NCI-H1092 (cell line): ENCODE measurements at regions not wholly inside any gene's neighbourhood (a gene's known extent, or its start where the extent isn't known, plus 50 kb on each side); places are given as distances from the start of the nearest gene placed in this dataset.

Experiments used
- DNase-seq: peaks from one replicate; lab custom pipeline; 2025; lab: John Stamatoyannopoulos, UW

- DNase-seq = no peak
Measured at GRCh38 chr5:158398360-158399201, 539.6 kb upstream of the CLINT1 start.

GRCh38 chr5:158397278-158397677 lies 538.3 kb upstream of the CLINT1 start:
- no peak for DNase-seq

DNA sequence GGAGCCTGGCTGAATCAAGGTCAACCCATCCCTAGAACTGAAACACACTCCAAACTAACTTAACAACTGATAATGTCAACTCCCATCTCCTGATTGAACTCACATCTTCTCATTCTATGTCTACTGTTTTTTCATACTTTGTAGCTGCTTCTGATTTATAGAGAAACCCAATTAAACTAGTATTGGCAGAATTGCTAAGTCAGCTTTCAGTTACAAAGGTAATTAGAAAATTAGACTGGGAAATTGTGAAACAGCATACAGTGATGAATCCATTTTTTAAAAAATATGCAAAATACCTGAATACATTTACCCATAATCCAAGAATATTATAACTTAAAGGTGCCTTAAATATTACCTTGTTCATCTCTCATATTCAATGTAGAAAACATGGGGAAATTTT lies 535.2 kb upstream of the CLINT1 start:
- DNase-seq = no peak

DNA sequence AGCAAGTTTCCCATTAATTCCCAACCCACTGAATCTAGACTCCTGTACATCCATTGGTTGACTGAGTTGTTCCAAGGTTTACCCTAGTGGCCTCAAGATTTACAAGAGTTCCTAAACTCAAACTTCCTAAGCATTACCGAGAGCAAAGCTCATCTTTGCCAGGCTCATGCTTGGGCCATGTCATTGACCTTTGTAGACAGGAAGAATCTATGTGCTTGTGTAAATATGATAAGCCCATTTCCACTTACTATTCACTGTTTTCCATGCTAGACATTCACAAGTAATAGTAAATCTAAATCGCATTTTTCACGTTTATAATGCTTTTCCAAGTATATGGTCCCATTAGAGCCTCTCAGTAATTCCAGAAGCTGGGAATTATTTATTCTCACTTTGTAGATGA lies 534.5 kb upstream of the CLINT1 start:
- DNase-seq = no peak

- no peak for DNase-seq
Measured at GRCh38 chr5:158392753-158393152, 533.8 kb upstream of the CLINT1 start.

- no peak for DNase-seq
Measured at GRCh38 chr5:158390577-158390976, 531.6 kb upstream of the CLINT1 start.

DNA sequence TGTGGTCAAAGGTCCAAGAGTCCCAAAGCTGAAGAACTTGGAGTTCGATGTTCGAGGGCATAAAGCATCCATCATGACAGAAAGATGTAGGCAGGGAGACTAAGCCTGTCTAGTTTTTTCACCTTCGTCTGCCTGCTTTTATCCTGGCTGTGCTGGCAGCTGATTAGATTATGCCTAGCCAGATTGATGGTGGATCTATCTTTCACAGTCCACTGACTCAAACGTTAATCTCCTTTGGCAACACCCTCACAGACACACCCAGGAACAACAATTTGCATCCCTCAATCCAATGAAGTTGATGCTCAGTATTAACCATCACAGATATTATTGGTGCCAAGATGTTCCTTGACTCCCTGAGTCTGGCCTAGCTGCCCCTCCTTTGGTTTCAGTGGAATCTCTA lies 530.8 kb upstream of the CLINT1 start:
- no peak for DNase-seq

- DNase-seq = no peak
Measured at GRCh38 chr5:158388021-158388420, 529.1 kb upstream of the CLINT1 start.

DNA sequence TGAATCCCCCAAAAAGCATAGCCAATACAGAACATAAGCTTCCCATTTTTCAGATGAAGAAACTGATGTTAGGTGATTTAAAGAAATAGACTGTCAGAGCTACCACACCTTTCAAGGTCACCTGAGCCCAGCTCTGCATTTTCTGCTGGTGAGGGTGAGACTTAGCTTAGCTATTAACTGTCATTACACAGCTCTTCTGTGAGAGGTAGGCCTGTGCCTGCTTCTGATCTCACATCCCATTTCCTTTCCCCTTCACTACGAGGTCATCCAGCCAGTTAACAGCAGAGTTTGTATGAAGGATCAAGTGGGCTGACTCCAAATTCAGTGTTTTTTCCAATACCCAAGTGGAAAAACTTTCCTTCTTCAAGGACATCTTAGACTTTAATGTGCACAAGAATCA lies 528.6 kb upstream of the CLINT1 start:
- DNase-seq = no peak

DNA sequence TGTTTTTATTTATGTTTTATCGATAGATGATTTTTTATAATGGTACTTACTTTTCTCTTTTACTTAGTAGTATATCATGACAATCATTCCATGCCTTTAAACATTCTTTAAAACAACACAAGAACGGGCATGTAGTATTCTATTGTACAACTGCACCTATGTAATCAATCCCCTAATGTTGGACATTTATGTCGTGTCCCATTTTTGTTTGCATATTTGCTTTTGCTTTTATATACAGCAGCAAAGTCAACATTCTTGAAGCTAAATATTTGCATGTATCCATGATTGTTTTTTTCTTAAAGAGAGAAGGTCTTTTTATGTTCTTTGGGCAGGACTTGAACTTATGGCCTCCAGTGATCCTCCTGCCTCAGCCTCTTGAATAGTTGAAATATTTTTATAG lies 527.0 kb upstream of the CLINT1 start:
- DNase-seq = no peak

DNA sequence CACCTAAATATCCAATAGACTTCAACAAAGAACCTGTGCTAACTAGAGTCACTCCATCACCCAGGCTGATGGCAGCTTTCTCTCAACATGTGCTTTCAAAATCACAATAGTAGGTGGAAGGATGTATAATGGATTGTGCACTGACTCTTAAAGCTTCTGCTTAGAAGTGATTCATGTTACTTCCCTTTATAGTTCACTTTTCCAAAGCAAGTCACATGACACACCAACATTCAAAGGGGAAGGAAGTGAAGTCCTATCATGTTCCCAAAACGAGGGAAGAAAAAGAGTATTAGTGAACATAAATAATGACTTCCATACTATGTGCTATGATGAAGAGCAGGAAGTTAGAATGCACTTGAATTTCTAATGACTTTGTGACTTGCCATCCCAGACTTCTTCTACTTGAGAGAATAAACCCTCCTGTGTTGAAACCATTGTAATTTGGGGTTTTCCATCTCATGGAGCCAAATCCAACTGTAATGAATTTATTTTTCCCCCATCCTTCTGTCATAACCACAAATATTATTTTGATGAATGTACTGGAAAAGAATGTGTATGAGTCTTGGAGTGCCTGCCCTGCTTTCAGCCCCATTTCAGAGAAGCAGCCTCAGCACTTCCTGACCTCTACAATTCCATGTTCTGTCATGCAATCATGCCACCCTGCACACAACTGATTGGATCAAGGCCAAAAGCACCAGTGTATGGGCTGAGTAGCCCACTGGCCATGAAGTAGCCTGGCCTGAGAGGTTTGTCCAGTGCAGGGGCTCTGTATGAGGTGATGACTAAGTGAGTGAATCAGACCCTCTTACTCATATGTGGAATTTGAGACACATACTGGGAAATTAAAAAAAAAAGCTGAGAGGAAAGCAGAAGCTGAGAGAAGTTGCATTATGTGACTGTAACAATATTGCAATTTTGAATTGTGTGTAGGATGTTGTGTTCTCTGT lies 525.9 kb upstream of the CLINT1 start:
- DNase-seq = no peak

- DNase-seq = no peak
Measured at GRCh38 chr5:158383486-158383885, 524.5 kb upstream of the CLINT1 start.

DNA sequence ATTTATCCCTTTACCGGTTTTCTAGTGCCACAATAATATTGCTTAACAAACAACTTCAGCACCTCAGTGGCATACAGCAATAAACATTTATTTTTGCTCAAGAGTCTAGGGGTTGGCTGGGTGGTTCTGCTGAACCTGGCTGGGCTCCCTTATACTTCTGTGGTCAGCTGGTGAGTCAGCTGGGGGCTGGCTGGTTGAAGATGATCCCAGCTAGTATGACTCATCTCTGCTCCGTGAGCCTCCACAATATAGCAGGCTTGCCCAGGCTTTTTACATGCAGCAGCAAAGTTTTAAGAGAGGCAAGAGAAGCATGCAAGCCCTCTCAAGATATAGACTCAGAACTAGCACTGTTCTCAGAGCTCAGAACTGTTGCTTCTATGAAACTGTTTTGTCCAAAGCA lies 523.5 kb upstream of the CLINT1 start:
- no peak for DNase-seq

DNA sequence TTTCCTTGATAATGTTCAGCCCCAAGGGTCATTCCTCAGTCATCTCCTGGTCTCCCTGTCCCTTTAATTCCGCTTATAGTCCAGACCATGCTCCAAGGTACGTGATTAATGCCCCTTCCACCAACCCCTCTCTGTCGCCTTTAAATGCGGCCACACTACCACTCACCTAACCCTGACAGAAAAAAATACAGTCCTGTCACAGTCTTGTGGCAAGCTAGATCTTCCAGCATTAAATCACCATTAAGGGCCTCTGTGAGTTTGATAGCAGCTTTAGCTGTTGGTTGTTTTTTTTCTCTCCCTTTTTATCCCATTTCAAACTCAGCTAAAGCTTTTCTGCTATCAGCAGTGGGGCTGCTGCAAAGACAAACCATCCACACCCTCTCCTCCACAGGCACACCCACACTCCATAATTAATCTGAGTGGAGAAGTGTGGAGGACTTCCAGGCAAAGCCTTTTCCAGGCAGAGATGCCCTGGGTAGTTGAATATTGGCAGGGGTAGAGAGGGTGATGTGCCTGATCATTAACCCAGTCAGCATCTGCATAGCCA lies 522.7 kb upstream of the CLINT1 start:
- no peak for DNase-seq

- DNase-seq = no peak
Measured at GRCh38 chr5:158380661-158381060, 521.7 kb upstream of the CLINT1 start.

GRCh38 chr5:158378931-158379330 lies 520.0 kb upstream of the CLINT1 start:
- no peak for DNase-seq

- no peak for DNase-seq
Measured at GRCh38 chr5:158376679-158377078, 517.7 kb upstream of the CLINT1 start.

DNA sequence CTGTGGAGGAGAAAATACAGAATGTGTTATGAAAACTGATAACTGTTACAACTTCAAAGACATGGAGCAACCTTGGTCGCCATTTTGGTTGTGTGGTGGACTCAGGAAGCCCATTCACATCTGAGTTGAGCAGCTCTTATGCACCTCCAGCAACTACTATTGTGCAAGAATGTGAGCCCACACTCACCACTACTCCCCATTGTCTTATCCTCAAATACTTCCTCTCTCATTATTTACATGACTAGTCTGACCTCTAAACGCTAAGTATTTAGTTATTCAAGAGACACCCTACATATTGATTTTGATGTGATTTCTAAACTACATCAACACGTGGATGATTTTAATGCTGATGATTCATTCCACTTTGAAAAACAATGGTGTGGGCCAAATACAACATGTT lies 516.6 kb upstream of the CLINT1 start:
- DNase-seq = no peak

GRCh38 chr5:158373608-158374395 lies 514.9 kb upstream of the CLINT1 start:
- no peak for DNase-seq

DNA sequence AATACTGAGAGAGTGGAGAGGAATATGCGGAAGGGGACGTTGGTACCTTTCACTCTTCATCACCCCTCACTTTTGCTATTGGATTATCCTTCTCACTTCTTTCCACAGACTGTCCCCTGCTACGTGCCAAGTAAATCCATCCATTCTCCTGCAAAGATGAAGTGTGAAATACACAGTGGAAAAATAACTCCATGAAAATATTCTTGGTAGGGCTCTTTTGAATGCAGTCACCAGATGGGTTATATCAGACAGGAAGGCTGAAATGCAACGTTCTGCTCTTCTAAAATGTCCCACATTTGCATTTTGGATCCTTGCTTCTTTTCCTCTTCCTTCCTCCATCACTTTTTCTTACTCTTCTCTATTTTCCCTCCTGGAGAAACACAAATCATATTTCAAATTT lies 510.3 kb upstream of the CLINT1 start:
- no peak for DNase-seq

DNA sequence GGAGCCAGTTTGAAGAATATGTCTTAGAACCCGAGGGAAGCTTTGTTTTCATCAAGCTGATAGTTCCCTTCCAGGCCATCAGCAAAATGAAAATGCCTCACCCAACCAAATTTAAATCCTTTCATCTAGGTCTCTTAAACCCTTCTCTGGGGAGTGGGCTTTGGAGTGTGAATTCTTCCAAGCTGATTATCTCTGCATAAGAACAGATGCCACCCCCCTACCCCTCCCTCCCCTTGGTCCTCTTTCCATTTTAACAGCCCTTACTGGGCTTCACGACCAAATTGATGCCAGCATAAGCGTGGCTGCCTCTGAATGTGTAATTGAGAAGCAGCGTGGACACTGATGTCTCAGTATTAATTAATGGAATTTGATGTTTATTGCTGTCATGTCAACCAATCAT lies 509.7 kb upstream of the CLINT1 start:
- no peak for DNase-seq

GRCh38 chr5:158364367-158364766 lies 505.4 kb upstream of the CLINT1 start:
- no peak for DNase-seq
